Mesenchymal stem cell (in vitro differentiated cells and primary cell): ENCODE measurements at regions not wholly inside any gene's neighbourhood (a gene's known extent, or its start where the extent isn't known, plus 50 kb on each side); places are given as distances from the start of the nearest gene placed in this dataset.

Experiments used
- DNase-seq: peaks from one replicate; pipeline ENCODE4 v3.0.0-alpha.2; 2013
- H2AFZ ChIP-seq: one replicate; pipeline ENCODE4 v1.6.1; 2013; ENCODE audit warnings: low read depth, mild to moderate bottlenecking, control low read depth, inconsistent platforms, low read length, moderate library complexity
- H2AK5ac ChIP-seq: 2 replicates; pipeline ENCODE4 v1.6.1; 2013; ENCODE audit warnings: low read length, moderate library complexity, mild to moderate bottlenecking, inconsistent platforms; ENCODE audit not compliant: severe bottlenecking
- H2BK120ac ChIP-seq: one replicate; pipeline ENCODE4 v1.6.1; 2013; ENCODE audit warnings: low read depth, mild to moderate bottlenecking, inconsistent platforms, low read length, moderate library complexity
- H2BK12ac ChIP-seq, 2 experiments: one replicate each; pipeline ENCODE4 v1.6.1; 2013; ENCODE audit warnings: inconsistent platforms in 2 of 2, low read length in 2 of 2, mild to moderate bottlenecking in 2 of 2, moderate library complexity in 2 of 2, control low read depth in 1 of 2
- H2BK15ac ChIP-seq: one replicate; pipeline ENCODE4 v1.6.1; 2013; ENCODE audit warnings: mild to moderate bottlenecking, low read depth, inconsistent platforms; ENCODE audit not compliant: poor library complexity, severe bottlenecking
- H2BK5ac ChIP-seq: 2 replicates; pipeline ENCODE4 v1.6.1; 2013; ENCODE audit warnings: low read depth, mild to moderate bottlenecking, low read length, control low read depth, inconsistent platforms; ENCODE audit not compliant: poor library complexity, severe bottlenecking
- H3K14ac ChIP-seq, 2 experiments: one replicate each; pipeline ENCODE4 v1.6.1; 2013; ENCODE audit warnings: inconsistent platforms in 2 of 2, low read length in 2 of 2, control low read depth in 1 of 2, mild to moderate bottlenecking in 1 of 2, moderate library complexity in 1 of 2
- H3K18ac ChIP-seq, 2 experiments: one replicate each; pipeline ENCODE4 v1.6.1; 2013; ENCODE audit warnings: inconsistent platforms in 2 of 2, low read length in 2 of 2, control low read depth in 1 of 2, low read depth in 1 of 2, mild to moderate bottlenecking in 1 of 2
- H3K23ac ChIP-seq, 2 experiments: one replicate each; pipeline ENCODE4 v1.6.1; 2013; ENCODE audit warnings: inconsistent platforms in 2 of 2, low read length in 2 of 2, mild to moderate bottlenecking in 2 of 2, moderate library complexity in 2 of 2, control low read depth in 1 of 2
- H3K27ac ChIP-seq: 2 replicates; pipeline ENCODE4 v1.5.1; 2013; ENCODE audit warnings: mild to moderate bottlenecking, moderate library complexity, low read length, control low read depth, inconsistent platforms; ENCODE audit not compliant: poor library complexity, severe bottlenecking
- H3K27me3 ChIP-seq, 2 experiments: 2 replicates each; pipeline versions ENCODE4 v1.6.1 to v1.7.0; 2013; ENCODE audit warnings: low read length in 2 of 2, mild to moderate bottlenecking in 2 of 2, moderate library complexity in 2 of 2, control low read depth in 1 of 2, inconsistent platforms in 1 of 2; ENCODE audit not compliant: control insufficient read depth in 1 of 2, insufficient read depth in 1 of 2
- H3K36me3 ChIP-seq, 2 experiments: 2 replicates each; pipeline versions ENCODE4 v1.6.1 to v1.7.0; 2013; ENCODE audit warnings: low read length in 2 of 2, control low read depth in 1 of 2, inconsistent platforms in 1 of 2, low read depth in 1 of 2, mild to moderate bottlenecking in 1 of 2; ENCODE audit not compliant: insufficient read depth in 2 of 2, control insufficient read depth in 1 of 2
- H3K4ac ChIP-seq, 2 experiments: one replicate each; pipeline ENCODE4 v1.6.1; 2013; ENCODE audit warnings: inconsistent platforms in 2 of 2, low read length in 2 of 2, mild to moderate bottlenecking in 2 of 2, moderate library complexity in 2 of 2, control low read depth in 1 of 2, low read depth in 1 of 2
- H3K4me1 ChIP-seq: 2 replicates; pipeline ENCODE4 v1.6.1; 2013; ENCODE audit warnings: low read depth, low read length, control low read depth; ENCODE audit not compliant: control insufficient read depth, insufficient read depth
- H3K4me2 ChIP-seq: 2 replicates; pipeline ENCODE4 v1.6.1; 2013; ENCODE audit warnings: low read length, mild to moderate bottlenecking, inconsistent platforms; ENCODE audit not compliant: poor library complexity, severe bottlenecking
- H3K4me3 ChIP-seq, 2 experiments: 2 replicates each; pipeline versions ENCODE4 v1.5.1 to v1.7.0; 2013; ENCODE audit warnings: low read length in 2 of 2, mild to moderate bottlenecking in 2 of 2, control low read depth in 1 of 2, low read depth in 1 of 2; ENCODE audit not compliant: insufficient read depth in 1 of 2
- H3K79me1 ChIP-seq: replicated peaks from 2 replicates; pipeline ENCODE4 v1.6.1; 2013; ENCODE audit warnings: mild to moderate bottlenecking, control low read depth, low read length, inconsistent platforms; ENCODE audit not compliant: poor library complexity, severe bottlenecking
- H3K9ac ChIP-seq: 2 replicates; pipeline ENCODE4 v1.7.0; 2013; ENCODE audit warnings: mild to moderate bottlenecking, low read length, moderate library complexity
- H3K9me3 ChIP-seq: 2 replicates; pipeline ENCODE4 v1.7.0; 2013; ENCODE audit warnings: mild to moderate bottlenecking, low read length; ENCODE audit not compliant: control insufficient read depth
- H4K8ac ChIP-seq: one replicate; pipeline ENCODE4 v1.6.1; 2013; ENCODE audit warnings: inconsistent platforms, mild to moderate bottlenecking, low read length, moderate library complexity
- H4K91ac ChIP-seq: one replicate; pipeline ENCODE4 v1.6.1; 2013; ENCODE audit warnings: mild to moderate bottlenecking, low read length, inconsistent platforms
- WGBS: methylation state at CpG from one replicate; pipeline ENCODE4 v1.1.7; 2013; ENCODE audit warnings: mixed read lengths; 5-methylcytosine and 5-hydroxymethylcytosine counted together

DNA sequence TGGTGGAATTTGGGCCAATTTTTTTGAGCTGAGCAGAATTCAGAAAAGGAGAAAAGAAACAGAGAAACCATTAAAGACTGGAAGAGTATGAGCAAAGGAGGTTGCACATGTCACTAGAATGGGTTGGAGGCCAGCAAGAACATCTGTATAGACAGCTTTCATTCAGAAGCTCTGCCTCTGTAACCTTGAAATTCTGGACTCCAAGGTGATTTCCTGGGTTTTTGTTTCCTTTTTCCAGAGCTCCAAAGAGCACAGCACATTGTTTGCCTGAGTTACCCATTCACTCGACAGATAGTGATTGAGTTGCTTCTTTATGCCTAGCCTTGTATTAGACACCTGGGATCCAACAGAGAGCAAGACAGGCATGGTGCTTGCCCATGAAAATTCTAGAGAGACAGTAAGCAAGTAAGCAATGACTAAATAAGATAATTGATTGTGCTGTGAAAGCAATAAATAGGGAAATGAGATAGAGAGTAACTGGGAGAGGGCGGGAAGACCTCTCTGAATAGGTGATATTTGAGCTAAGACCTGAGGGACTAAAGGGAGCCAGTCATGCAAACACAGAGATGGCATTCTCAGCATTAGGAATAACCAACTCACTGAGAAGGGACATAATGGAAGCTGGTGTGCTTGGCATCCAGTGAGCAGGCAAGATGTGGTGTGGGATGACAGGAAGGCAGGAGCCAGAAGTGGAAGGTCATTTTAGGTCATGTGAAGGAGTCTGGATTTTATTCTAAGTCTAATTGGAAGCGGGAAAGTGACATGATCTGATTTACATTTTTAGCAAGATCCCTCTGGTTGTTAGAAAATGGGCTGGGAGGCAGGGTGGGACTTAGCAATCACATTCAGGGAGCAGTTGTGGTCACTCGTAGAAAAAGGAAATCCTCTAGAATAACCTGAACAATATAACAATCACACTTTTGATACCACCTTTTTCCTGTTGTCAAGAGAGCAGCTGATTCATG, 197.5 kb downstream of the HS3ST3A1 start:
- Histone ChIP-seq H3K27ac (no peak overlapping the region), H3K9me3 (no peaks in the 10 kb centered on the region), H3K14ac (peak overlapping the region in 1 of 2 experiments; percentile 18), H3K4me1 (no peaks in the 10 kb centered on the region), H2BK15ac (no peak overlapping the region), H2BK12ac (no peak overlapping the region), H2BK5ac (no peak overlapping the region), H2AK5ac (no peak overlapping the region), H3K4me2 (no peak overlapping the region), H3K18ac (no peak overlapping the region), H3K4ac (no peak overlapping the region), H3K9ac (no peak overlapping the region), H2BK120ac (no peak overlapping the region), H4K91ac (no peak overlapping the region), H4K8ac (no peak overlapping the region), H3K36me3 (no peaks in the 10 kb centered on the region), H3K4me3 (no peak overlapping the region), H3K79me1 (no peaks in the 10 kb centered on the region), H3K27me3 (no peaks in the 10 kb centered on the region), H2AFZ (no peak overlapping the region), H3K23ac (no peak overlapping the region)
- 69% methylated on average over 3 of the region's 4 CpGs for WGBS
- no peak for DNase-seq

DNA sequence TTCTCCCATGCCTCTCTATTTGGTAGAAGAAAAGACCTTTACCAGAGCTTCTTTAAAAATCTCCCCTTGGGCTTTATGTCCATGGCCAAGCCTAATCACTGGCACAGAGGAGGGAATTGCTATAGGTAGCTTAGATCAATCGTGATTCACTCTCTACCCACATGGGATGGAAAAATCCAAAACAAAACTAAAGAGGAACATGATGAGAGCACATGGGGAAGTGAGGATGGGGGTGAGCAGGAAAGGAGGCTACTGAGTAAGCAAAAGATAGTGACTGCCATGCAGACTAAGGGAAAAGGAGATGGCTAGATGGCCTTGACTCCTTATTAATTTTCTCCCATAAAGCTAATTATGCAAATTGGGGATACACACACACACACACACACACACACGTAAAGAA, 201.2 kb downstream of the HS3ST3A1 start:
- H3K18ac ChIP-seq = no peak overlapping the region
- WGBS = 97% methylated on average over 2 of the region's 2 CpGs
- no peak overlapping the region for H2AFZ ChIP-seq
- no peaks in the 10 kb centered on the region for H3K27me3 ChIP-seq
- no peak overlapping the region for H3K27ac ChIP-seq
- H2AK5ac ChIP-seq = no peak overlapping the region
- no peak for DNase-seq
- H2BK120ac ChIP-seq = no peak overlapping the region
- H3K36me3 ChIP-seq = no peaks in the 10 kb centered on the region
- H2BK12ac ChIP-seq = no peak overlapping the region
- H2BK15ac ChIP-seq = no peak overlapping the region
- H3K23ac ChIP-seq = no peak overlapping the region
- no peak overlapping the region for H3K4me3 ChIP-seq
- no peak overlapping the region for H4K8ac ChIP-seq
- no peak overlapping the region for H3K9ac ChIP-seq
- no peak overlapping the region for H3K4ac ChIP-seq
- no peak overlapping the region for H3K4me2 ChIP-seq
- H3K4me1 ChIP-seq = no peaks in the 10 kb centered on the region
- H4K91ac ChIP-seq = no peak overlapping the region
- H2BK5ac ChIP-seq = no peak overlapping the region
- no peaks in the 10 kb centered on the region for H3K9me3 ChIP-seq
- H3K79me1 ChIP-seq = no peaks in the 10 kb centered on the region
- no peak overlapping the region for H3K14ac ChIP-seq

DNA sequence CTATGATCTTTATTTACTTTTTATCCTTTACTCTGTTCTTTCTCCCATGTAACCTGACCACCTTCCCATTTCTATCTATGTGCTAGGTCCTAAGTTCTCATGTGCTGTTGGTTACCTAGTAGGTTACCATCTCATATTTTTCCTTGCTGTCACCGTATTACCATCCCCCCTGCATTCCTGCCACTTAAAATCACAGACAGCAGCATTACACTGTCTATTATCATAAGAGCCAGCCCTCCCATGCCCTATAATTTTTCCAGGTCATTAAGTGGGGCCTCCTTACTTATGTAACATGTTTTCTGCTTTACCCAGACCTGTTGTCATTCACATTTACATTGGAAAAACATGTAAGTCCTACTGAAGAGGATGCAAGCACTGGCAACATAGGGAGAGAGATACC, 202.9 kb downstream of the HS3ST3A1 start:
- no peak overlapping the region for H3K18ac ChIP-seq
- no peaks in the 10 kb centered on the region for H3K36me3 ChIP-seq
- H2BK120ac ChIP-seq = no peak overlapping the region
- no peak overlapping the region for H3K23ac ChIP-seq
- H3K79me1 ChIP-seq = no peaks in the 10 kb centered on the region
- H2AFZ ChIP-seq = no peak overlapping the region
- 87% methylated on average over 1 of the region's 1 CpG for WGBS
- H2BK5ac ChIP-seq = no peak overlapping the region
- no peaks in the 10 kb centered on the region for H3K4me1 ChIP-seq
- H3K9ac ChIP-seq = no peak overlapping the region
- H3K14ac ChIP-seq = no peak overlapping the region
- H3K4ac ChIP-seq = no peak overlapping the region
- no peak overlapping the region for H3K27ac ChIP-seq
- no peaks in the 10 kb centered on the region for H3K27me3 ChIP-seq
- no peak overlapping the region for H3K4me3 ChIP-seq
- H4K91ac ChIP-seq = no peak overlapping the region
- H2BK15ac ChIP-seq = no peak overlapping the region
- H4K8ac ChIP-seq = no peak overlapping the region
- no peaks in the 10 kb centered on the region for H3K9me3 ChIP-seq
- no peak for DNase-seq
- H2AK5ac ChIP-seq = no peak overlapping the region
- H2BK12ac ChIP-seq = no peak overlapping the region
- no peak overlapping the region for H3K4me2 ChIP-seq

DNA sequence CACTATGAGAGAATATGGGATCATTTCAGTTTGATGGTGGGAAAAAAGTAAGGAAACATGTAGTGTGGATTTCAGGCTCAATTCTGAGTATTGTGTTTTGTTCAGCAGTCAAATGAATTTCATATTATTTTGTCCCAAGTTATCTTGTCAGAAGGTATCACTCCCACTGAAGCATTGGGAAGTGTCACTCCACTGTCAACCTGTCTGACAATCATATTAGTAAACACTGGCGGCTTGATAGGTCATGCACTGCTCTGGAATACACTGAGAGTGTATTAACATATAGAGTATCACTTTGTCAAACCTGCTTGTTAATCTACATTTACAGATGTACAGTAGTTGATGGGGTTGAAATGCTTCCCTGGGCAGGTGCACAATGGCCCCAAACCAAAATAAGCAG, 203.6 kb downstream of the HS3ST3A1 start:
- no peaks in the 10 kb centered on the region for H3K9me3 ChIP-seq
- H4K91ac ChIP-seq = no peak overlapping the region
- H3K14ac ChIP-seq = no peak overlapping the region
- H2AK5ac ChIP-seq = no peak overlapping the region
- no peak overlapping the region for H2BK12ac ChIP-seq
- no peak overlapping the region for H3K9ac ChIP-seq
- H2BK5ac ChIP-seq = no peak overlapping the region
- no peak overlapping the region for H2BK120ac ChIP-seq
- H4K8ac ChIP-seq = no peak overlapping the region
- no peak overlapping the region for H3K27ac ChIP-seq
- no peaks in the 10 kb centered on the region for H3K27me3 ChIP-seq
- H3K18ac ChIP-seq = no peak overlapping the region
- H3K36me3 ChIP-seq = no peaks in the 10 kb centered on the region
- H3K79me1 ChIP-seq = no peaks in the 10 kb centered on the region
- H3K23ac ChIP-seq = no peak overlapping the region
- no peak for DNase-seq
- H2BK15ac ChIP-seq = no peak overlapping the region
- H3K4me3 ChIP-seq = no peak overlapping the region
- H3K4me1 ChIP-seq = no peaks in the 10 kb centered on the region
- H3K4ac ChIP-seq = no peak overlapping the region
- no CpG with 5 or more reads among the region's 1 CpG for WGBS
- H3K4me2 ChIP-seq = no peak overlapping the region
- H2AFZ ChIP-seq = no peak overlapping the region
